Tibial artery (tissue), 4 donors: ENCODE measurements at regions not wholly inside any gene's neighbourhood (a gene's known extent, or its start where the extent isn't known, plus 50 kb on each side); places are given as distances from the start of the nearest gene placed in this dataset.

ENCODE experiments used
- DNase-seq, 2 donors: peaks; one replicate each; pipeline ENCODE4 v3.0.0-alpha.2; 2019
- H3K27ac ChIP-seq, 2 donors: fragments of 200-600 bp; sonication (generic) in 1 of 2; 1 replicate in 1 of 2; 2 replicates in 1 of 2; pipeline ENCODE4 v1.5.1; 2018 to 2019; ENCODE audit warnings: mild to moderate bottlenecking in 1 of 2
- H3K27me3 ChIP-seq, 2 donors: fragments of 200-600 bp; sonication (generic) in 1 of 2; one replicate each; pipeline versions ENCODE4 v1.5.1 to v1.6.0; 2016 to 2019
- H3K36me3 ChIP-seq, 3 donors: fragments of 200-600 bp; sonication (generic) in 2 of 3; one replicate each; pipeline ENCODE4 v1.5.1; 2016 to 2019; ENCODE audit warnings: mild to moderate bottlenecking in 2 of 3
- H3K4me1 ChIP-seq, 4 donors: fragments of 200-600 bp; sonication (generic) in 2 of 4; 1 replicate in 3 of 4; 2 replicates in 1 of 4; pipeline ENCODE4 v1.5.1; 2016 to 2019
- H3K4me3 ChIP-seq, 2 donors: fragments of 200-600 bp; sonication (generic) in 1 of 2; 1 replicate in 1 of 2; 2 replicates in 1 of 2; pipeline ENCODE4 v1.5.1; 2018 to 2019; ENCODE audit warnings: mild to moderate bottlenecking in 2 of 2
- H3K9me3 ChIP-seq, 3 donors: fragments of 200-600 bp; sonication (generic) in 1 of 3; one replicate each; pipeline ENCODE4 v1.5.1; 2016 to 2019
- CTCF ChIP-seq, 2 experiments: fragments of 200-600 bp in 1 of 2; fragments of 450-650 bp in 1 of 2; IDR thresholded peaks; one replicate each; pipeline ENCODE4 v1.5.1; 2017 to 2019; ENCODE audit warnings: antibody characterized with exemption in 2 of 2, mild to moderate bottlenecking in 1 of 2, moderate library complexity in 1 of 2
- intact Hi-C: fragments of 100-400 bp; cut with DNase I; formaldehyde crosslinking; loops from one replicate; pipeline ENCODE4 v1.15.0; 2023; ENCODE audit warnings: low total_unique reads

GRCh38 chr13:30826911-30827577 lies 79.0 kb upstream of the MEDAG start:
- Histone ChIP-seq H3K4me1 (no peaks in the 10 kb centered on the region), H3K4me3 (no peak overlapping the region), H3K27me3 (no peaks in the 10 kb centered on the region), H3K9me3 (no peaks in the 10 kb centered on the region), H3K27ac (no peak overlapping the region), H3K36me3 (no peaks in the 10 kb centered on the region)
- intact Hi-C loops, result no loop called here
- DNase-seq, result no peak
- no peak for TF ChIP-seq CTCF (IDR thresholded peaks at IDR 0.05)

- DNase-seq, result no peak
- no peak overlapping the region for H3K27ac ChIP-seq
- no peaks in the 10 kb centered on the region for H3K9me3 ChIP-seq
- H3K4me1 ChIP-seq, result peaks cover 0 to 2% (median 0%) of the 10 kb centered on the region in 4 donors
- no peak for TF ChIP-seq CTCF (IDR thresholded peaks at IDR 0.05)
- peaks cover 0 to 3% of the 10 kb centered on the region in 2 donors for H3K27me3 ChIP-seq
- no peak overlapping the region for H3K4me3 ChIP-seq
- intact Hi-C loops, result no loop called here
- H3K36me3 ChIP-seq, result no peaks in the 10 kb centered on the region
Measured at GRCh38 chr13:30827578-30827925, 78.5 kb upstream of the MEDAG start.

GRCh38 chr13:30829145-30829832 lies 76.8 kb upstream of the MEDAG start:
- H3K36me3 ChIP-seq, result no peaks in the 10 kb centered on the region
- intact Hi-C loops, result no loop called here
- TF ChIP-seq CTCF (IDR thresholded peaks at IDR 0.05), result no peak
- DNase-seq, result no peak
- H3K4me3 ChIP-seq, result no peak overlapping the region
- H3K27me3 ChIP-seq, result peaks cover 0 to 9% of the 10 kb centered on the region in 2 donors
- no peaks in the 10 kb centered on the region for H3K9me3 ChIP-seq
- peaks cover 0 to 8% (median 3%) of the 10 kb centered on the region in 4 donors for H3K4me1 ChIP-seq
- H3K27ac ChIP-seq, result no peak overlapping the region

- TF ChIP-seq CTCF (IDR thresholded peaks at IDR 0.05), result no peak
- no peak overlapping the region for H3K27ac ChIP-seq
- intact Hi-C loops, result no loop called here
- H3K9me3 ChIP-seq, result no peaks in the 10 kb centered on the region
- peaks cover 0 to 9% of the 10 kb centered on the region in 2 donors for H3K27me3 ChIP-seq
- H3K4me1 ChIP-seq, result peaks cover 0 to 8% (median 3%) of the 10 kb centered on the region in 4 donors
- no peaks in the 10 kb centered on the region for H3K36me3 ChIP-seq
- no peak for DNase-seq
- H3K4me3 ChIP-seq, result no peak overlapping the region
Measured at GRCh38 chr13:30829833-30830637, 76.0 kb upstream of the MEDAG start.

- no peaks in the 10 kb centered on the region for H3K36me3 ChIP-seq
- intact Hi-C loops, result no loop called here
- peaks cover 0 to 9% of the 10 kb centered on the region in 2 donors for H3K27me3 ChIP-seq
- no peak for DNase-seq
- no peaks in the 10 kb centered on the region for H3K9me3 ChIP-seq
- TF ChIP-seq CTCF (IDR thresholded peaks at IDR 0.05), result no peak
- no peak overlapping the region for H3K4me3 ChIP-seq
- peaks cover 0 to 8% (median 3%) of the 10 kb centered on the region in 4 donors for H3K4me1 ChIP-seq
- H3K27ac ChIP-seq, result no peak overlapping the region
Measured at GRCh38 chr13:30830638-30830965, 75.5 kb upstream of the MEDAG start.
